HG02678 (cell line): ENCODE measurements at regions not wholly inside any gene's neighbourhood (a gene's known extent, or its start where the extent isn't known, plus 50 kb on each side); places are given as distances from the start of the nearest gene placed in this dataset.
"Not testable (repeated sequence)": the region's sequence is repeated elsewhere in the genome, so short reads cannot be mapped to it uniquely, and the experiment has no call there.

Experiments
- ATAC-seq: cut with Tn5 transposase; IDR thresholded peaks from one replicate; pipeline ENCODE4 v1.9.1; 2021; ENCODE audit warnings: mild to moderate bottlenecking, moderate library complexity; ENCODE audit not compliant: unreplicated experiment

- ATAC-seq, result no peak
Measured at GRCh38 chr5:44051591-44051990, 337.6 kb downstream of the FGF10 start.

- ATAC-seq, result peak; percentile 80
Measured at GRCh38 chr5:44048276-44048984, 340.8 kb downstream of the FGF10 start.

- no peak for ATAC-seq
Measured at GRCh38 chr5:44046619-44047364, 342.4 kb downstream of the FGF10 start.

- ATAC-seq, result not testable (repeated sequence)
Measured at GRCh38 chr5:44044549-44044948, 344.7 kb downstream of the FGF10 start.

- no peak for ATAC-seq
Measured at GRCh38 chr5:44028226-44028625, 361.0 kb downstream of the FGF10 start.

- ATAC-seq, result no peak
Measured at GRCh38 chr5:44022622-44023021, 366.6 kb downstream of the FGF10 start.

- no peak for ATAC-seq
Measured at GRCh38 chr5:44011518-44011917, 377.7 kb downstream of the FGF10 start.

GRCh38 chr5:44002381-44002901 is 386.8 kb downstream of the FGF10 start:
- no peak for ATAC-seq

- ATAC-seq, result no peak
Measured at GRCh38 chr5:44001675-44002380, 387.4 kb downstream of the FGF10 start.

GRCh38 chr5:44001236-44001635 is 388.0 kb downstream of the FGF10 start:
- no peak for ATAC-seq

- no peak for ATAC-seq
Measured at GRCh38 chr5:43997647-43998272, 391.5 kb downstream of the FGF10 start.

GRCh38 chr5:43996221-43996620 is 393.0 kb downstream of the FGF10 start:
- ATAC-seq, result no peak

GRCh38 chr5:43994352-43994708 is 391.4 kb downstream of the NNT start:
- no peak for ATAC-seq

- no peak for ATAC-seq
Measured at GRCh38 chr5:43993634-43994351, 390.8 kb downstream of the NNT start.

GRCh38 chr5:43985411-43985810 is 382.4 kb downstream of the NNT start:
- no peak for ATAC-seq

GRCh38 chr5:43981556-43981955 is 378.6 kb downstream of the NNT start:
- no peak for ATAC-seq

GRCh38 chr5:43973908-43974307 is 370.9 kb downstream of the NNT start:
- no peak for ATAC-seq

GRCh38 chr5:43973318-43973717 is 370.3 kb downstream of the NNT start:
- ATAC-seq, result no peak

GRCh38 chr5:43967165-43967564 is 364.2 kb downstream of the NNT start:
- no peak for ATAC-seq

- no peak for ATAC-seq
Measured at GRCh38 chr5:43959144-43959543, 356.2 kb downstream of the NNT start.

GRCh38 chr5:43947935-43948334 is 345.0 kb downstream of the NNT start:
- no peak for ATAC-seq
